ENCODE measurements at regions not wholly inside any gene's neighbourhood (a gene's known extent, or its start where the extent isn't known, plus 50 kb on each side); places are given as distances from the start of the nearest gene placed in this dataset.

DNA sequence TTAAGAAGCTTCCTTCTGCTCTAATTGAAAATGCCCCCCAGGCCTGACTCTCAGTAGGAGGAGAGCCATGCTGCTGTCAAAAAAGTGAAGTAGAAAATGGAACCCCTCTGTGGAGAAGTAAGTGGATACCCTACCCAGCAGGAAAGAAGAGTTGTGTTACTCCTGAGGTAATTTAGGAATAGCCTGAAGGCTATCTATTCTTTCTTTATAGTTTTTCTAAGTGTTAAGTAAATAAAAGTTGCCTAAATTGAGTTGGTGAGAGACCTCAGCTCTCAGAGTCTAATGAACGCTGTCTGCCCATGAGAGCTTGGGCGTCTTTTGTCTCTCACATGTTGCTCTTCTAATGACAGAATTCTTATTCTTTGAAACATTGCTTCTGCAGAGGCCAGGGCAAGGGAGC is 116.2 kb downstream of the NSUN3 start:
- no peak for DNase-seq (ENCODE audit: low spot score)

- no peak for DNase-seq (ENCODE audit: low spot score)
Observed at GRCh38 chr3:94183551-94183950, 120.7 kb downstream of the NSUN3 start.

GRCh38 chr3:94184781-94185180 is 121.9 kb downstream of the NSUN3 start:
- DNase-seq (ENCODE audit: low spot score): peak; percentile 34

- peak; percentile 3 for DNase-seq (ENCODE audit: low spot score)
Observed at GRCh38 chr3:94185753-94186152, 122.9 kb downstream of the NSUN3 start.

DNA sequence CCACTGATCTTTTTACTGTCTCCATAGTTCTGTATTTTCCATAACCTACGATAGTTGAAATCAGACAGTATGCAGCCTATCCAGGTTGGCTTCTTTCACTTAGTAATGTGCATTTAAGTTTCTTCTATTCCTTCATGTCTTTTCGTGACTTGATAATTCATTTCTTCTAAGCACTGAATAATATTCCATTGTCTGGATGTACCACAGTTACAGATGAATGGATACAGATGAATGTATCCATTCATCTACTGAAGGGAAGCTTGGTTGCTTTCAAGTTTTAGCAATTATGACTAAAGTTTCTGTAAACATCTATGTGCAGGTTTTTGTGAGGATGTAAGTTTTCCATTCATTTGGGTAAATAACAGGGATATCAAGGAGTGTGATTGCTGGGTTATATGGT is 124.8 kb downstream of the NSUN3 start:
- peak; percentile 23 for DNase-seq (ENCODE audit: low spot score)

DNA sequence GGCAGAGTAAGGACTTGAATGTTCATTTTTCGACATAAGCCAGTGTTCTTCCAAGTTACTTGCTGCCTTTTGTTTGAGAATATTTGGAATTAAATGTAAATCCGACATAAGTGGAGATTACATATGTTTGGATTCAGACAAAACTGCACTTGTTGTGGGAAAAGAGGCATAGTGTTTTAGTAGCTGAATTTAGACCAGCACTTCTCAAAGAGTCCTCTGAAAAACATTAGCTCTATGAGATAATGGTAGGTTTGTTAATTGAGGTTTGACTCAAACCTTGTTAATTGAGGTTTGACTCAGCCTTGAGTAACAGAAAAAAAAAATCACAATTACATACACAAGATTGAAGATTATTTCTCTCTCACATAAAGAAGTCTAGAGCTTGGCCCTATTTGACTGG is 132.5 kb downstream of the NSUN3 start:
- no peak for DNase-seq (ENCODE audit: low spot score)

GRCh38 chr3:94206291-94206690 is 143.4 kb downstream of the NSUN3 start:
- no peak for DNase-seq (ENCODE audit: low spot score)

GRCh38 chr3:94210256-94210655 is 147.4 kb downstream of the NSUN3 start:
- no peak for DNase-seq (ENCODE audit: low spot score)

DNA sequence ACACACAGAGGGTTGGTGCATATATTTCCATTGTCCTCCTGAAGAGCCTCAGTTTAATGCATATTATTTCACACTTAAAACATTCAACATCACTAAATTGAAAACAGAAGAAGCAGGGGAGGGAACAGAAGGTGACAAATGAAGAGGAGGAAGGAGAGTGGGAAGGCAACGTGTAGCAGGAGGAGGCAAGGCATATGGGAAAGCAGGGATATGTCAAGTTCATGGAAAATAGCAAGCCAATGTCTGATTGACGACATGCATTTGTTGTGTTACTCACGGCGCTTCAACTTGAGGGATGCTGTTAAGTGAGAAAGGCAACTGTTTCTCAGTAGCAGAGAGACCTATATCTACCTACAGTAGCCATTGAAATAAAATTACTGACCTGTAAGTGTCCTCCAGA is 154.5 kb downstream of the NSUN3 start:
- DNase-seq (ENCODE audit: low spot score): no peak

DNA sequence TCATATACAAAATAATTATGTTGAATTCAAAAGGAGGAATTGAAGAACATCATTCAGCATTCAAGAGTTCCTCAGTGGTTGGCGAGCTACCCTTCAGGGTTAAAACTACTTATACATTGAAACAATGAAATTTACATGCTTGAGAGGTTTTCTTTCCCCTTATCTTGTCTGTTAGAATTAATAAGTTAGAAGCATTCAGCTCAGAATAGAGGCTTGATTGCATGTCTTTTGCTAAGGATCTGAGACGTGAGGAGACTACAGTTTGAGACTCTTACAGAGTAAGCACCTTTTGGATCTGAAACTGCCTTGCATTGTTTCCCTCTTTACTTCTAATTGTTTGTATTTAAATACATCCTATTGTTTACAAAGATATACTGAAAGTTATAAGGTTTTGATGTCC is 157.6 kb downstream of the NSUN3 start:
- no peak for DNase-seq (ENCODE audit: low spot score)

DNA sequence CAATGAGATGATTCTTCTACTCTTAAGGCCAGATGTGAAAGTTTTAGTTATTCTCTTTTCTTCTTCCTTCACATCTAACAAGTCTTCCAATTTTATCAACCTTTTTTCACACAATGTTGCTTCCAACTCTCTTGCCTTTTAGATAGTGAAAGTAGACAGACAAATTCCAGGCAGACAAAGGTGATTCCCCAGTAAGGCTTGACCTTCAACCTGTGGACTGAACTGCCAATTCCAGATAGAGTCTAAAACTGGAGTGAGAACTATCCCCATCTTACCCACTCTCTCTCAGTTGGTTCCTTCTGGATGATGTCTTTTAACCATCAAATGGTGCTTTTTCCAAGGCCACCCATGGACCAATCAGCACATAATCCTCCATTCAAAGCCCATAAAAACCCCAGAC is 159.0 kb downstream of the NSUN3 start:
- DNase-seq (ENCODE audit: low spot score): no peak

- DNase-seq (ENCODE audit: low spot score): peak; percentile 75
Observed at GRCh38 chr3:94225148-94225865, 162.4 kb downstream of the NSUN3 start.

GRCh38 chr3:94226078-94226477 is 163.2 kb downstream of the NSUN3 start:
- DNase-seq (ENCODE audit: low spot score): peak; percentile 95

- no peak for DNase-seq (ENCODE audit: low spot score)
Observed at GRCh38 chr3:94232921-94233320, 170.1 kb downstream of the NSUN3 start.

- peak; percentile 55 for DNase-seq (ENCODE audit: low spot score)
Observed at GRCh38 chr3:94234177-94234788, 171.4 kb downstream of the NSUN3 start.

- no peak for DNase-seq (ENCODE audit: low spot score)
Observed at GRCh38 chr3:94241986-94242385, 179.1 kb downstream of the NSUN3 start.

DNA sequence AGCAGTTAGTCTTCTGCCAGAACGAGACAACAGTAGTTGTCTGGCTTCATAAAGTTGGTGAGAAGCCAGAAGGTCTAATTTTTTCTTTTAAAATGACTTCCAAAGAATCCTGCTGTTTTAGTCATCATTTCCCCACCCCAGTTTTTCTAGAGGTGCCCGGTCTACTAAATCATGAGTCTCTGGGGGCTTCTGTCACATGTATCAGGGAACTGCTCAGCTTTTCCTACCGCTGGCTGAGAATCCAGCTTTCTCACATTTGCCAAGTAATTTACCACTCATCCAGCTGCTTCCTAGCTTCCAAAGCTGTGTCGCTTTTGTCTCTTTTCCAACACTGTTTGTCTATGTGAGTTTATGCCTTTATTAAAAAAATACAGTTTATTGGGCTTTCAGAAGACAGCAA is 183.3 kb downstream of the NSUN3 start:
- DNase-seq (ENCODE audit: low spot score): no peak

- no peak for DNase-seq (ENCODE audit: low spot score)
Observed at GRCh38 chr3:94248042-94248441, 185.2 kb downstream of the NSUN3 start.

DNA sequence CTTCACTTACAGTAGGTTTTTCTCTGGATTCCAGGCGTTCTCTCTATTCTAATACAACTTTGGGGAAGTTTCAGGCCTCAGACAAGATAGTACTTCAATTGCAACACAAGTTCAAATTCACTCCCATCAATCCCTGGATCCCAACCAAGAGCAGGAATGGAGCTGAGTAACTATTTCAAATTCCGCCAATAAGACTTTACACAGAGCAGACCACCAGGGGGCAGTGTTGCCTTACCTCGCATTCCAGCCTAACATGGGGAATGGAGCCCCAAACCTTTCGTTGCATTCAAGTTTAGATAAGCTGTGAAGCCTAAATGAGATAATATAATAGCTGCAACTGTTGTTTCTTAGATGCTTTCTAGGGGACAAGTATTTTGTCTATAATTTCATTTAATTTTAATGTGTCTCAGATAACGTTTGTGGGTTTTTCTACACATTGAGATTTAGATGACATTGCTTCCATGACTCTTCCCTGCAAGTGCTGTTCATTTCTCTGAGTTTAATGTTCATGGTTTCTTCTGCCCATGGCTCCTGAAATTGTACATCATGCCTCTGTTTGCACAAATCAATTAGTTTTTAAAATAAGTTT is 186.7 kb downstream of the NSUN3 start:
- DNase-seq (ENCODE audit: low spot score): peak; percentile 65

DNA sequence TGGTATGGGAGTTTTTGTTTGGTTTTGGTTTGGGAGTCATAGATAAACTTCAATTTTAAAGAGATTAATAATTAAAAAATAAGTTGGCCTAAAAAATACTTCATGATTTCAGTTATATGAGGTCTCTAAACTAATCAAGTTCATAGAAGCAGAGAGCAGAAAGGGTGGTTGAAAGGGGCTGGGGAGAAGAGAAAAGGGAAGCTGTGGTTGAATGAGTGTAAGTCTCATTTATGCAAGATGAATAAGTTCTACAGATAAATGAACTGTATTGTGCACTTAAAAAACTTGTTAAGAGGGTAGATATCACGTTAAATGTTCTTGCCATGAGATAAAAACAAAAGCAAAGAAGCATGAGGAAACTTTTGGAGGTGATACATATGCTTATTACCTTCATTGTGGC is 188.7 kb downstream of the NSUN3 start:
- no peak for DNase-seq (ENCODE audit: low spot score)

GRCh38 chr3:94252316-94252715 is 189.5 kb downstream of the NSUN3 start:
- no peak for DNase-seq (ENCODE audit: low spot score)

DNA sequence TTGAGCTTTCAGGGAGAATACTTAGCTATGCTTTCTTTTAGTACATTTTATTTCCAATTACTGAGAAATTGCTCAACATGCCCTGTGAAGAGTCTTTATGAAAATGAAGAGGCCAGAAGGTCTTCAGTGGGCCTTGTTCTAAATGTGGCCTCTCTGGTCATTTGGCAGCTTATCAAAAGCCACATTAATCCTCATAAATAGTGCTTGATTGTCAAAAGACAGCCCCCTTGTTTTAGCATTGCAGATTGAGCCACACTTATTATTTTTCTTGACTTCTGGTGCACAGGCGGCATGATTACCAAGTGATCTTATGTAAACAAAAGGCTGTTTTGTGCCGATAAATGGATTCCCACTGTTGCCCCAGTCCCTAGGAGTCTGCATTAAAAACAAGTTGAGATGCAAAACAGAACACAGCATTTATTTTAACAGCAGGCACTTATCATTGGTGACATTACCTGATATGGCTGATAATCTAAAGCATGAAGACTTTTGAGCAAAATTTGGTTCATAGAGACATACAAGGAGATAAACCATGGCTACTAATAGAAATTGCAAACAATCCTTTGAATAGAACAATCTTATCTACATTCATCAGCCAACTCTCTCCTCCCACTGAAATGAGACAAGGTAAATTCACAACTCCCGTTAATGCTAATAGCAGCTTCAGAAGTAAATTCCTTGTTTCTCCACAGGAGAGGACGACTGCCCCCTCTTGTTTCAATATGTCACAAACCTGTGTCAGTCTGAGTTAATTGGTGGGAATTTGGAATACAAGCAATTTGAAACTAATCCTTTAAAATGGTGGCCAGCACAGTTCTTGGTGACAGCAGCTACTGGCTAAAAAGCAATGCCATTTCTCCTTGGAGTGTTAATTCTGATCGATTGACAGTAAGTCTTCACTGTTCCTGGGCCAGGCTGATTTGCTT is 194.3 kb downstream of the NSUN3 start:
- no peak for DNase-seq (ENCODE audit: low spot score)

- DNase-seq (ENCODE audit: low spot score): no peak
Observed at GRCh38 chr3:94258851-94259250, 196.0 kb downstream of the NSUN3 start.
